ENCODE measurements at regions not wholly inside any gene's neighbourhood (a gene's known extent, or its start where the extent isn't known, plus 50 kb on each side); places are given as distances from the start of the nearest gene placed in this dataset.

GRCh38 chr6:44701637-44702101, 314.2 kb downstream of the CDC5L start:
- H3K4me2 ChIP-seq (ENCODE audit: low read length) = no peak overlapping the region
- H3K4me3 ChIP-seq (ENCODE audit: low read depth, low read length, poor library complexity, severe bottlenecking) = no peak overlapping the region
- BruUV-seq (replicated peaks) = no TSS peak
- H3K4me1 ChIP-seq (ENCODE audit: insufficient read depth, low read length, poor library complexity, severe bottlenecking) = no peaks in the 10 kb centered on the region
- no peaks in the 10 kb centered on the region for H4K20me1 ChIP-seq (ENCODE audit: insufficient read depth, low read length)
- no peaks in the 10 kb centered on the region for H3K36me3 ChIP-seq (ENCODE audit: insufficient read depth, low read length)
- POLR2A ChIA-PET = no interaction called here
- DNase-seq (ENCODE audit: low spot score) = no peak
- no peaks in the 10 kb centered on the region for H3K79me2 ChIP-seq (ENCODE audit: insufficient read depth, low read depth, low read length)
- TF ChIP-seq, protein P1, sequence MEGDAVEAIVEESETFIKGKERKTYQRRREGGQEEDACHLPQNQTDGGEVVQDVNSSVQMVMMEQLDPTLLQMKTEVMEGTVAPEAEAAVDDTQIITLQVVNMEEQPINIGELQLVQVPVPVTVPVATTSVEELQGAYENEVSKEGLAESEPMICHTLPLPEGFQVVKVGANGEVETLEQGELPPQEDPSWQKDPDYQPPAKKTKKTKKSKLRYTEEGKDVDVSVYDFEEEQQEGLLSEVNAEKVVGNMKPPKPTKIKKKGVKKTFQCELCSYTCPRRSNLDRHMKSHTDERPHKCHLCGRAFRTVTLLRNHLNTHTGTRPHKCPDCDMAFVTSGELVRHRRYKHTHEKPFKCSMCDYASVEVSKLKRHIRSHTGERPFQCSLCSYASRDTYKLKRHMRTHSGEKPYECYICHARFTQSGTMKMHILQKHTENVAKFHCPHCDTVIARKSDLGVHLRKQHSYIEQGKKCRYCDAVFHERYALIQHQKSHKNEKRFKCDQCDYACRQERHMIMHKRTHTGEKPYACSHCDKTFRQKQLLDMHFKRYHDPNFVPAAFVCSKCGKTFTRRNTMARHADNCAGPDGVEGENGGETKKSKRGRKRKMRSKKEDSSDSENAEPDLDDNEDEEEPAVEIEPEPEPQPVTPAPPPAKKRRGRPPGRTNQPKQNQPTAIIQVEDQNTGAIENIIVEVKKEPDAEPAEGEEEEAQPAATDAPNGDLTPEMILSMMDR (conservative IDR thresholded peaks at IDR 0.05; ENCODE audit: low read length) = no peak
- no peak for TF ChIP-seq EZH2phosphoT487 (IDR thresholded peaks at IDR 0.05; ENCODE audit: borderline replicate concordance, low read depth, low read length)
- no peak overlapping the region for H2AFZ ChIP-seq (ENCODE audit: low read length)
- no peaks in the 10 kb centered on the region for H3K9me2 ChIP-seq (ENCODE audit: insufficient read depth, low read length)
- H3K27ac ChIP-seq (ENCODE audit: low read depth, low read length, poor library complexity, severe bottlenecking) = no peak overlapping the region
- no peaks in the 10 kb centered on the region for H3K9me3 ChIP-seq (ENCODE audit: low read length)
- CTCF ChIA-PET (ENCODE audit: unreplicated experiment) = no interaction called here
- intact Hi-C loops (cut with micrococcal nuclease; ENCODE audit: unreplicated experiment) = no loop called here

DNA sequence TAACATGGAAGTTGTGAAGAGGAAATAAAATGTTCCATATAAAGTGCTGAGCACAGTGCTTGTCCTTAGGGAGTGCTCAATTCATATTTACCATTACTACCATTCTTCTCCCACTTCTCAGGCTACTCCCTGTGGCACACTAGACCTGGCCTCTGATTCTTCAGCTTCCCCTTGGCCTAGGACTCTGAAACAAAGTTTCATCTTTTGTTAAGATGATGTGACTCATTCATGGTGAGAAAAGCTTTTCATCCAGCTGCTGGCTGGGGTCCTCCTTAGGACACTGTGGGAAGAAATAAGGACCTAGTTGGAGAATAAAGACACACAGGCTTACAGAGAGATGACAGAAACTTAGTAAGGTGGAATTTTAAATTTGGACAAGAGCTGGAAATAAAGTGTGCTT, 314.8 kb downstream of the CDC5L start:
- DNase-seq (ENCODE audit: low spot score) = no peak
- no peaks in the 10 kb centered on the region for H3K9me2 ChIP-seq (ENCODE audit: insufficient read depth, low read length)
- intact Hi-C loops (cut with micrococcal nuclease; ENCODE audit: unreplicated experiment) = no loop called here
- no peaks in the 10 kb centered on the region for H3K9me3 ChIP-seq (ENCODE audit: low read length)
- H2AFZ ChIP-seq (ENCODE audit: low read length) = no peak overlapping the region
- H3K4me3 ChIP-seq (ENCODE audit: low read depth, low read length, poor library complexity, severe bottlenecking) = no peak overlapping the region
- H3K79me2 ChIP-seq (ENCODE audit: insufficient read depth, low read depth, low read length) = no peaks in the 10 kb centered on the region
- H3K4me1 ChIP-seq (ENCODE audit: insufficient read depth, low read length, poor library complexity, severe bottlenecking) = no peaks in the 10 kb centered on the region
- no peak overlapping the region for H3K4me2 ChIP-seq (ENCODE audit: low read length)
- no peak overlapping the region for H3K27ac ChIP-seq (ENCODE audit: low read depth, low read length, poor library complexity, severe bottlenecking)
- no peaks in the 10 kb centered on the region for H3K36me3 ChIP-seq (ENCODE audit: insufficient read depth, low read length)
- TF ChIP-seq, protein P1 (conservative IDR thresholded peaks at IDR 0.05; ENCODE audit: low read length) = no peak
- ChIA-PET POLR2A (no interaction called here), CTCF (ENCODE audit: unreplicated experiment) (no interaction called here)
- no peaks in the 10 kb centered on the region for H4K20me1 ChIP-seq (ENCODE audit: insufficient read depth, low read length)
- no TSS peak for BruUV-seq (replicated peaks)

DNA sequence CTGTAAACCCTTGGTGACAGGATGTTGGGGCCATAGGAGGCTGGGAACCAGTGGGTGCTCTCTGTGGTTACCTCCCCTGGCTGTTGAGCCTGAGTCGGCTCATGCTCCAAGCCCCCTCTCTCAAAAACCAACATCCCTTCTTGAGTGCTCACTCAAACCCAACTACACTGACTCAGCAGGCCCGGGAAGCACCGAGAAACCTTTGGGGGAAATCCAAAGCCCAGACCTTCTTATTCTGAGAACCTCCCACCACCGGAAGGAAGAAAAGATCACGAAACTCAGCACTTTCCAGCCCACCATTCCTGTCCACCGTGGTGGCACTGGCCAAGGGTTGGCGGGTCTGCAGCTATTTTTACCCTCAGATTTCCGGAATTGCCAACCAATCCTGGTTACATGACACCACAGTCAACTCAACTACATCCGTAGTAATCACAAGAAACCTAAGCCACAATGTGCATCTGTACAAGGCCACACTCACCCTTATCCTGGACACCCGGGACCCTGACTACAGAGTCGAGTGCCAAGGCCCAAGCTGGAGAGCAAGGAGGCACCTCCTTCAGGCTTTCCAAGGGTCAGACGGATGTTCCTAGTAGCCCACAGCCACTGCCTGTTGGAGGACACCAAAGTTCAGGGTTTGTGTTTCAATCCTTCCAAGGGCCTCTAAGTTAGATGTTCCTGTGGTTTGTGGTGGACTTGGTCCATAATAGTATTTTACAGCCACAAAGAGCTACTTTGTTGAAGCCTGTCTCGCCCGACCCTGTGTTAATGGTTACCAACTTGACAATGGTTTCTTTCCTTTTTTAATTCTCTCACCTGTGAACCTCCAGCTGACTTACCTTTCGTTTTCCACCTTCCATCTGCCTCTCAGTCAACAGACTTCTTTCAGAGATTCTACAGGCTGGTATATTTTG, 317.0 kb downstream of the CDC5L start:
- H3K4me1 ChIP-seq (ENCODE audit: insufficient read depth, low read length, poor library complexity, severe bottlenecking) = no peaks in the 10 kb centered on the region
- no peaks in the 10 kb centered on the region for H4K20me1 ChIP-seq (ENCODE audit: insufficient read depth, low read length)
- ChIA-PET POLR2A (interaction anchor here (0.7 kb wide), 1 partner anchor 118 kb away, joined by 3 read pairs; no protein-coding TSS in a partner anchor), CTCF (ENCODE audit: unreplicated experiment) (no interaction called here)
- H3K79me2 ChIP-seq (ENCODE audit: insufficient read depth, low read depth, low read length) = no peaks in the 10 kb centered on the region
- no peak overlapping the region for H3K27ac ChIP-seq (ENCODE audit: low read depth, low read length, poor library complexity, severe bottlenecking)
- no peak overlapping the region for H3K4me2 ChIP-seq (ENCODE audit: low read length)
- intact Hi-C loops (cut with micrococcal nuclease; ENCODE audit: unreplicated experiment) = no loop called here
- H3K9me3 ChIP-seq (ENCODE audit: low read length) = no peaks in the 10 kb centered on the region
- H3K36me3 ChIP-seq (ENCODE audit: insufficient read depth, low read length) = no peaks in the 10 kb centered on the region
- no peak for TF ChIP-seq EZH2phosphoT487 (IDR thresholded peaks at IDR 0.05; ENCODE audit: borderline replicate concordance, low read depth, low read length)
- TF ChIP-seq, protein P1 (conservative IDR thresholded peaks at IDR 0.05; ENCODE audit: low read length) = no peak
- H3K4me3 ChIP-seq (ENCODE audit: low read depth, low read length, poor library complexity, severe bottlenecking) = no peak overlapping the region
- no TSS peak for BruUV-seq (replicated peaks)
- DNase-seq (ENCODE audit: low spot score) = no peak
- H3K9me2 ChIP-seq (ENCODE audit: insufficient read depth, low read length) = no peaks in the 10 kb centered on the region
- no peak overlapping the region for H2AFZ ChIP-seq (ENCODE audit: low read length)
